HG02759 (cell line): ENCODE measurements at regions not wholly inside any gene's neighbourhood (a gene's known extent, or its start where the extent isn't known, plus 50 kb on each side); places are given as distances from the start of the nearest gene placed in this dataset.
"Not testable (repeated sequence)": the region's sequence is repeated elsewhere in the genome, so short reads cannot be mapped to it uniquely, and the experiment has no call there.

ENCODE experiments used
- ATAC-seq: cut with Tn5 transposase; IDR thresholded peaks from one replicate; pipeline ENCODE4 v1.9.1; 2021; ENCODE audit warnings: mild to moderate bottlenecking, moderate library complexity; ENCODE audit not compliant: unreplicated experiment

- no peak for ATAC-seq
Measured at GRCh38 chr11:96760306-96760705, 370.5 kb downstream of the JRKL start.

- ATAC-seq = no peak
Measured at GRCh38 chr11:96760815-96761214, 371.0 kb downstream of the JRKL start.

GRCh38 chr11:96761451-96761850 is 371.6 kb downstream of the JRKL start:
- no peak for ATAC-seq

GRCh38 chr11:96763244-96763643 is 373.4 kb downstream of the JRKL start:
- no peak for ATAC-seq

GRCh38 chr11:96778272-96778671 is 388.5 kb downstream of the JRKL start:
- ATAC-seq = no peak

GRCh38 chr11:96779030-96779429 is 389.2 kb downstream of the JRKL start:
- ATAC-seq = no peak

GRCh38 chr11:96781082-96781481 is 391.3 kb downstream of the JRKL start:
- ATAC-seq = no peak

- no peak for ATAC-seq
Measured at GRCh38 chr11:96782632-96783031, 392.8 kb downstream of the JRKL start.

- ATAC-seq = no peak
Measured at GRCh38 chr11:96783311-96783710, 393.5 kb downstream of the JRKL start.

GRCh38 chr11:96785073-96785472 is 395.3 kb downstream of the JRKL start:
- ATAC-seq = no peak

- no peak for ATAC-seq
Measured at GRCh38 chr11:96794152-96794551, 404.3 kb downstream of the JRKL start.

GRCh38 chr11:96798445-96798844 is 408.6 kb downstream of the JRKL start:
- ATAC-seq = no peak

- no peak for ATAC-seq
Measured at GRCh38 chr11:96815236-96815635, 425.4 kb downstream of the JRKL start.

- no peak for ATAC-seq
Measured at GRCh38 chr11:96817482-96818399, 427.9 kb downstream of the JRKL start.

- ATAC-seq = no peak
Measured at GRCh38 chr11:96827164-96827563, 437.4 kb downstream of the JRKL start.

GRCh38 chr11:96841792-96842191 is 452.0 kb downstream of the JRKL start:
- ATAC-seq = no peak

GRCh38 chr11:96842731-96843130 is 452.9 kb downstream of the JRKL start:
- ATAC-seq = no peak

GRCh38 chr11:96854425-96854824 is 464.6 kb downstream of the JRKL start:
- no peak for ATAC-seq

- not testable (repeated sequence) for ATAC-seq
Measured at GRCh38 chr11:96861722-96862121, 471.9 kb downstream of the JRKL start.

GRCh38 chr11:96863520-96863919 is 473.7 kb downstream of the JRKL start:
- no peak for ATAC-seq

GRCh38 chr11:96865020-96865419 is 475.2 kb downstream of the JRKL start:
- no peak for ATAC-seq

- ATAC-seq = no peak
Measured at GRCh38 chr11:96869207-96869606, 479.4 kb downstream of the JRKL start.

- no peak for ATAC-seq
Measured at GRCh38 chr11:96875712-96876111, 485.9 kb downstream of the JRKL start.
